ENCODE measurements at regions not wholly inside any gene's neighbourhood (a gene's known extent, or its start where the extent isn't known, plus 50 kb on each side); places are given as distances from the start of the nearest gene placed in this dataset.

- TF ChIP-seq, protein P1, sequence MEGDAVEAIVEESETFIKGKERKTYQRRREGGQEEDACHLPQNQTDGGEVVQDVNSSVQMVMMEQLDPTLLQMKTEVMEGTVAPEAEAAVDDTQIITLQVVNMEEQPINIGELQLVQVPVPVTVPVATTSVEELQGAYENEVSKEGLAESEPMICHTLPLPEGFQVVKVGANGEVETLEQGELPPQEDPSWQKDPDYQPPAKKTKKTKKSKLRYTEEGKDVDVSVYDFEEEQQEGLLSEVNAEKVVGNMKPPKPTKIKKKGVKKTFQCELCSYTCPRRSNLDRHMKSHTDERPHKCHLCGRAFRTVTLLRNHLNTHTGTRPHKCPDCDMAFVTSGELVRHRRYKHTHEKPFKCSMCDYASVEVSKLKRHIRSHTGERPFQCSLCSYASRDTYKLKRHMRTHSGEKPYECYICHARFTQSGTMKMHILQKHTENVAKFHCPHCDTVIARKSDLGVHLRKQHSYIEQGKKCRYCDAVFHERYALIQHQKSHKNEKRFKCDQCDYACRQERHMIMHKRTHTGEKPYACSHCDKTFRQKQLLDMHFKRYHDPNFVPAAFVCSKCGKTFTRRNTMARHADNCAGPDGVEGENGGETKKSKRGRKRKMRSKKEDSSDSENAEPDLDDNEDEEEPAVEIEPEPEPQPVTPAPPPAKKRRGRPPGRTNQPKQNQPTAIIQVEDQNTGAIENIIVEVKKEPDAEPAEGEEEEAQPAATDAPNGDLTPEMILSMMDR (IDR thresholded peaks at IDR 0.05; ENCODE audit: extremely low read depth, insufficient read depth, missing control alignments), result no peak
- DNase-seq (ENCODE audit: low spot score), result no peak
- in situ Hi-C loops (cut with MboI; ENCODE audit: low pct_unique_long_range_greater_than_20kb, low sequenced_read_pairs, unreplicated experiment), result loop anchor here (25.0 kb wide), 1 partner anchor 416 kb away; no protein-coding TSS in a partner anchor
Observed at GRCh38 chr14:24721775-24722174, 87.8 kb upstream of the GZMB start.

GRCh38 chr14:24715239-24715638 is 81.2 kb upstream of the GZMB start:
- TF ChIP-seq, protein P1 (IDR thresholded peaks at IDR 0.05; ENCODE audit: extremely low read depth, insufficient read depth, missing control alignments), result no peak
- no peak for DNase-seq (ENCODE audit: low spot score)
- in situ Hi-C loops (cut with MboI; ENCODE audit: low pct_unique_long_range_greater_than_20kb, low sequenced_read_pairs, unreplicated experiment), result loop anchor here (25.0 kb wide), 1 partner anchor 422 kb away; no protein-coding TSS in a partner anchor

DNA sequence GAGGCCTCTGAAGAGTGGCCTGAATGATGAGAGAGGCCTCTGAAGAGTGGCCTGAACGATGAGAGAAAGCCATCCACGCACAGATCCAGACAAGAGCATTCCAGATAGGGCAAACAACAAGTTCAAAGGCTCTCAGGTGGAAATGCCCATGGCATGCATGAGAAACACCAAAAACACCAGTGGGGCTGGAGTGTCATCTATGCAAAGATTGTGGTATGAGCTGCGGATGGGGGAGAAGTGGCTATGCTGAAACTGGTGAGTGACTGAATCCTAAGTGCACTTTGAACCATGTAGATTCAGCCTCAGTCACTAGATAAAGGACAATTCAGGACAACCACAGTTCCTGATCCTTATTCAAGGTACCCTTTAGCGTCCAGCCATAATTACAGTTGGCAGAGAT is 79.4 kb upstream of the GZMB start:
- no peak for DNase-seq (ENCODE audit: low spot score)
- TF ChIP-seq, protein P1 (IDR thresholded peaks at IDR 0.05; ENCODE audit: extremely low read depth, insufficient read depth, missing control alignments), result no peak
- in situ Hi-C loops (cut with MboI; ENCODE audit: low pct_unique_long_range_greater_than_20kb, low sequenced_read_pairs, unreplicated experiment), result loop anchor here (25.0 kb wide), 1 partner anchor 424 kb away; no protein-coding TSS in a partner anchor

DNA sequence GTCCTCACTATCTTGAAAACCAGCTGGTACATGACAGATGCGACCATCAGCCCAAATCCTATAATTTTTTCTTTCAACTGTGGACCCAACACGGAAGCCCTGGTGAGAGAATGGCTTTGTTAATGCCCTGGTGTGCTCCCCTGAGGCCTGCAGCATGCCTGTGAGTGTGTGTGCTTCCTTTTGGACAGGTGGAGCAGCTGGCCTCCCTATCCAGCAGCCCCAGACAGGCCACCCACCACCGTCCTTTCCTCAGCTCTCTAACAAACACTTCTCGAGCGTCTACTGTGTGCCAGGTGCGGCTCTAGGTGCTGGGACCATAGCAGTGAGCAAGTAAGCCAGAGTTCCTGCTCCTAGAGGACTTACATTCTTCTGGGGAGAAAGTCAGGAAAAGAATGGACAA is 78.9 kb upstream of the GZMB start:
- in situ Hi-C loops (cut with MboI; ENCODE audit: low pct_unique_long_range_greater_than_20kb, low sequenced_read_pairs, unreplicated experiment), result loop anchor here (25.0 kb wide), 1 partner anchor 424 kb away; no protein-coding TSS in a partner anchor
- TF ChIP-seq, protein P1 (IDR thresholded peaks at IDR 0.05; ENCODE audit: extremely low read depth, insufficient read depth, missing control alignments), result no peak
- DNase-seq (ENCODE audit: low spot score), result no peak

DNA sequence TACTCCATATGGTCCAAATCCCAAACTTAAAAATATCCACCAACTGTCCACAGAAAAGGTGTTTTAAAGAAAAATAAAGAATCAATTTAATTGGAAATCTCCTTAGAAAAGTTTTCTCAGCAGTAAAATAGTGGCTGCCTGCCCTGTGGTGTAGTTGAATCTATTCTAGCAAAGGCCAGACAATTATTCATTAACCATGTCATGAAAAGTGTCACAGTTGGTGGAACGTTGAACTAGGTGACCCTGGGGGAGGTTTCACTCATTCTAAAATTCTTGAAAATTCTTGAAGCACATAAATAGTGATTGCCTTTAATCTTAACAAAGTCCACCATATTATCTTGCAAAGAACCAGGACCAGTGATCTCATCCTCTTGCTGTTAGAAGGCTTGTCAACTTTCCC is 78.4 kb upstream of the GZMB start:
- DNase-seq (ENCODE audit: low spot score), result no peak
- TF ChIP-seq, protein P1 (IDR thresholded peaks at IDR 0.05; ENCODE audit: extremely low read depth, insufficient read depth, missing control alignments), result no peak
- in situ Hi-C loops (cut with MboI; ENCODE audit: low pct_unique_long_range_greater_than_20kb, low sequenced_read_pairs, unreplicated experiment), result loop anchor here (25.0 kb wide), 1 partner anchor 425 kb away; no protein-coding TSS in a partner anchor

DNA sequence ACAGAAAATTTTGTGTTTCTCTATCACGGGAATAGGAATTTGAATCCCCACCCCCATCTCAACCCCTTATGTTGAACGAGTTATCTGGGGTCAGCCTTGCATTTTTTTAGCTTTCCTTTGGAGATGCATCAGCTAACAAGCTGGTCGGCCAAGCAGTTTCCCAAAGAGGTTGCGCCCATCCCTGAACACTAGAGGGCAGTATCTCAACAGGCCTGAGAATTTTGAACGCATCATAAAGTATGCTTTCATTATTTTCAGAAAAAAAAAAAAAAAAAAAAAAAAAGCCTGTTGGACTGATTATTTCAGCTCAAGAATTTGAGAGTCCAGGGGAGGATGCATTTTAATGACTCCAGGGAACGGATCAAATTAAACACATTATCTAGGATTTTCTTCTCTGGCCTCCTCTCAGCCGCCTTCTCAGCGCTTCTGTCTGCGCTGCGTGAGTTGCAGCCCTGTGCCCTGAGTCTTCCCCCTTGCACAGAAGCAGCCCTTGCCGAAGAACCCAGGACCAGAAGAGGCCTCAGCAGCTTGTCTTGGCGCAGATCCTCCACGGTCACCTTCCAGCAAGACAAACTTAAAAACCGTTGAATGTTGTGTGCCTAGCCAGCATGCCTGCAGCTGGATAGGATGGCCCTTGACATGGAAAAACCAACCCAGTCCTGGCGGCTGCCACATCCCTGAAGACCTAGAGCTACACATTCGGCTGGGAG is 76.6 kb upstream of the GZMB start:
- peak; percentile 58 for DNase-seq (ENCODE audit: low spot score)
- TF ChIP-seq, protein P1 (IDR thresholded peaks at IDR 0.05; ENCODE audit: extremely low read depth, insufficient read depth, missing control alignments), result peak; percentile 86
- in situ Hi-C loops (cut with MboI; ENCODE audit: low pct_unique_long_range_greater_than_20kb, low sequenced_read_pairs, unreplicated experiment), result loop anchor here (25.0 kb wide), 1 partner anchor 427 kb away; no protein-coding TSS in a partner anchor
